GM19240 (cell line): ENCODE measurements at regions not wholly inside any gene's neighbourhood (a gene's known extent, or its start where the extent isn't known, plus 50 kb on each side); places are given as distances from the start of the nearest gene placed in this dataset.

Experiments
- DNase-seq: peaks from one replicate; pipeline ENCODE4 v3.0.0; 2011; ENCODE audit warnings: low spot score; ENCODE audit not compliant: insufficient read length

DNA sequence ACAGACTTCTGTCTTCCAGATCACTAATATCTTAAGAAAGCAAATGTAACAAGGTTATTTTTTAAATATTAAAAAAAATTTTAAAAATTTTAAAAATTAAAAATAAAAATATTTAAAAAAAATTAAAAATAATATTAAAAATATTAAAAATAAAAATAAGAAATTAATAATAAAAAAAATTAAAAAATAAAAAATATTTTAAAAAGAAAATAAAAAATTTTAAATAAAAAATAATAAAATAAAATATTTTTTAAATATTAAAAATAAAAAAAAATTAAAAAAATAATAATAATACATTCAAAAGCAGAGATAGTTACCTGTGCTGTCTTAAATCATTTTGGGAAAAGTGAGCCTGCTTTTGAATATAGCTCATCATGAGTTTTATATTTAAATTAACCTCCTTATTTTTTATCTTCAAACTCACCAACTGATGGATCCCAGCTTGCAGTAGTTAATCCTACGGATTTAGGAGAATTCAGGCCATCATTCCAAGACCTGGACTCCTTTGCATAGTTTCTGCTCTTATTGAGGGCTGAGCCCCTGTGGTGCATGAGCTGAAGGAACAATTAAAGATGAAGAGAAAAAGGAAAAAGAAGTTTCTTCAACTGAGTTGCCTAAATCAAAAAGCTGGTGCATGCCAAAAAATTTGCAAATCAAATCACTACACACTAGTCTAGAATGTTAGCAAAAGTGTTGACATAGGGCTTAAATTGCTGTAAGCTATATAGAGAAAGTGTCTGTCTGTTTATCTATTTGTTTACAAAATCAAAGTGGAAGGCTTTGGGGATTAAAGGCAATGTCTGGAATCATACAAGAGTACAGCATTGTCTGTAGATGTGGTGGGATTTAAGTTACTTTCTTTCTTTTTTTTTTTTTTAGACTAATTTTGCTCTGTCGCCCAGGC lies 50.5 kb upstream of the ZNF438 start:
- no peak for DNase-seq

DNA sequence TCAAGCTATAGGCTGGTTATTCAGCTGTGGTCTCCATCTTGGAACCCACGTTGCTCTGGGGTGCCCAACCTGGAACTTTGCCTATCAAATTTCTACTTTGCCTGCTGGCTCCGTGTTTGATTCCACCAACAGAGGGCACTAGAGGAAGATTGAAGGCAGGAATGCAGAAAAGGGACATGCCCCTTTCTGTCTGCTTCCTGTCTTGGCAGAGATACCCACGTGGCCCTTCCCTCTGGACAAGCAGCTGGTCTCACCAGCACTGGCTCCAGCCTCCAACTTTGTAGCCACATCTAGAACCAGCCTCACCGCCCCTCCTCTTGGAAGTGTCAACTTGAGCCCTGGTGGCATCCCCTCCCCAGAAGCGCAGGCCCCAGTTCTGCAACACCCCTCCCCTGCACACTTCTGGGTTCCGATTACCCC lies 52.1 kb upstream of the ZNF438 start:
- peak; percentile 10 for DNase-seq

DNA sequence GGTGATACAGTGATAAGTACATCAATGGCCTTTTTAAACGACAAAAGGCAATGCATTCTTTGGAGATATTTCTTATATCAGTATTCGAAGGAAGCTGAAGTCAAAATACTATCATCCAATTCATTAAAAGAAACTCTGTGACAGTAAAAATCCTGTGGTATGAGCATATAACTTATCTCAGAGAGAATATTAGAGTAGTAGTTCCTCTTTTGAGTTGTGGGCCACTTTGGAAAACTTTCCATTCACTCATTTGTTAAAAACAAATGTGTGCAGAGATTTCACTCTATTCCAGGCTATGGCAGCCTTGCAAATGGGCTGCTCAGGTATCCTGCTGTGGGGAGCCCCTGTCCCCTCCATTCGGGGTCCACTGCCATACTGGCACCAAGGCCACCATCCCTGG lies 55.3 kb upstream of the ZNF438 start:
- DNase-seq: no peak

DNA sequence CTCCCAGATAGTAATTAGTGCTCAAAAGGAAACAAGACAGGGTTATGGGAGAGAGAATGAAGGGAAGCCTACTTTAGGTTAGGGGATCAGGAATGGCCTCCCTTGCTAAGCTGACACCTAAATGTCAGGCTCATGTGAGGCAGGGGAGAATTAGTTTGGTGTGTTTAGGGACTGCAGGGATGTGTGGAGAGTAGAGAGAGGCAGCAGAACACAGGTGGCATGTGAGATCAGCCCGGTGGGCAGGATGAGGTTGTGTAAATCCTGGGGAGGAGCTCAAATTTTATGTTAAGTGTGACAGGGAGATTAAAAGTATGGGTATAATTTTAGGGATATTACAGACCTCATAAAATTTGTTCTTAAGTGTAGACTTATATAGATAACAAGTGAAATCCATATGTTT lies 56.2 kb upstream of the ZNF438 start:
- no peak for DNase-seq

DNA sequence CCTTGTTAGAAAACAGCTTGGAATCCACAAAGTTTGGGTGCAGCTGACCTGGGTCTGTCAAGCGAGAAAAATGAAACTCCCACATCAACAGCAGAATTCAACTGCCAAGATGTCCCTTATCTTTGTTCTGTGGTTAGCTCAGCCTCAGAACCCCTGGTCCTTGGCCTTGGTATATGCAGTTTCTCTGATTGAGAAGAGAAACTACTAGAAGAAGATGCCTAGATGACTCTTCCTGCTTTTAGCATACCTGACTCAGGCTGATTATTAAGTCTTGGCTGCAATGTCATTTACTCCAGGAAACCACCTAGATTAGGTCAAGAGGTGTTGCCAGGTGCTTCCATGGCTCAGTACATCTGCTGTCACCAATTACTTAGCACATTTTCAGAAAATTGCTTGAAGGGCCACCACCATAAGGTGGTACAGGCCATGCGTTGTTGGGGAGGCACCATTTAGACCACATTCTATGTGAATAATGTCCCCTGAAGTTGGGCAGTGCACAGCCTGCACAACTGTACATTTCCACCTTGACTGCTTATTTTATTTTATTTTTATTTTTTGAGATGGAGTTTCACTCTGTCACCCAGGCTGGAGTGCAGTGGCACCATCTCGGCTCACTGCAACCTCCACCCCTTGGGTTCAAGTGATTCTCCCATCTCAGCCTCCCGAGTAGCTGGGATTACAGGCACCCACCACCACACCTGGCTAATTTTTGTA lies 59.4 kb upstream of the ZNF438 start:
- no peak for DNase-seq

DNA sequence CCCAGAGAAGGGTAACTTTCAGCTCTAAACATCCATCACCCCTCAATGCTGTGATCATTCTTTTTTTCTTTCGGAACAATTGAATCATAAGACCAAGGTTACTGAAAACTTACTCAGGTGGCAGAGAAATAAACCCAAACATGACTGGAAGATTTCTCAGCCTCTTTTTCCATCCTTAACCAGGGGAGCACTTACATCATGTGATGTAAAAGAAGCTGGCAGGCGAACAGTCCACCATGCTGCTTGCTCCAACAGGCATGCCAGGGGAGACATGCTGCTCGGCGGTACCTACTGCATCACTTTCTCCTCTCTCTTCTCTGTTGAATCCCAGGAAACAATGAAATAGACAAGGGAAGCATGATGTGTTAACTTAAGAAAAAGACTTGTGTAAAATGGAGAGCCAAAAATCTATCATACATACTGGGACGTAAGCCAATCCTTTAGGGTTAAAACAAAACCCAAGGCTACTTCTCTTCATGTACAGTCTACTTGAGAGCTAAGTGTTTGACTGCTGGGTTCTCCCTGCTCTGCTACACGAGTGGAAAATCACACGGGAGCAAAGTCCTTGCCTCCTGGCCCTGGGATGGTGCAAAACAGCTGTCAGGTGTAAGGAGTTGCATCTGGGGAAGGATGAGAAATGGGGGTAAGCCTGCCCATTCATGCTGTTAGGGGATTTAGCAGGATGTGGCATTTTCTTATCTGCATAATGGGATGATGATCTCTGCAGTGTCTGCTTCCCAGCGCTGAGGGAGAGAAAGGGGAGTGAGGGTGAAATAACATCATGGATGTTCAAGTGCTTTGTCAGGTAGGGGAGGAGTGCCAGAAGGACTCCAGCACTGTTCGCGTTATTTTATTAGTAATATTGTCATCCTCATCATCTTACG lies 64.3 kb upstream of the ZNF438 start:
- DNase-seq: no peak

DNA sequence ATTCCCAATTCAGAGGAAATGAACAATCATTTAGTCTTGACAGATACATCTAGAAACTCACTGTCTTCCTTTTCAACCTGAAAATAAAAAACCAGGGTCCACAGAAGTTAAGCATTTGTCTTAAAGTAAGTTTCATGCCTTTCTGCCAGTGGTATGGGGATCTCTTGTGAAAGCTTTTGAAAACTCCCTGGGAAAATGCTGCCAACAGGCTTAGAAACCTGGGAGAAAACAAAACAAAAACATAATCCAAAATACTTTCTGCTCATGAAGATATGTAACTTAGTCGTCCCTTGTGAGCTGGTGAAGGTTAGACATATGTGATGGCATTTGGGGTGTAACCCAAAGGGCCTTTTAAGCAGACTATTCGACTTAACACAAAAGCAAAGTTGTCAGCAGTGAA lies 66.4 kb upstream of the ZNF438 start:
- no peak for DNase-seq

DNA sequence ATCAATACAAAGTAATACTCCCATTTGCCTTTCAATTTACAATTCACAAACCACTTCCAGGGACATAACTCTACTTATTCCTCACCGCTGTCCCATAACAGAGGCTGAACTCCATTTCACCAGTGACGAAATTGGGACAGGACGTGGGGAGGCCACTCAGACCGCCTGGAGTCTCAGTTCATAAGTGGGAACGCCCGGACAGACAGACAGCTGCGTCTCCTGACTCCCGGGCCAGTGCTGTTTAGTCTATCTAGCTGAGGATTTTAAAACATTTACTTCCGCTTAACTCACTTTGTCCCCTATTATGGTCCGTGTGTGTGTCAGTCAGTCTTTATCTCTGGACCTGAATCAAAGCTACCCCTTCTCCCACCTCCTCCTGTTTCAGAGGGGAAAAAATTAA lies 67.4 kb upstream of the ZNF438 start:
- no peak for DNase-seq

DNA sequence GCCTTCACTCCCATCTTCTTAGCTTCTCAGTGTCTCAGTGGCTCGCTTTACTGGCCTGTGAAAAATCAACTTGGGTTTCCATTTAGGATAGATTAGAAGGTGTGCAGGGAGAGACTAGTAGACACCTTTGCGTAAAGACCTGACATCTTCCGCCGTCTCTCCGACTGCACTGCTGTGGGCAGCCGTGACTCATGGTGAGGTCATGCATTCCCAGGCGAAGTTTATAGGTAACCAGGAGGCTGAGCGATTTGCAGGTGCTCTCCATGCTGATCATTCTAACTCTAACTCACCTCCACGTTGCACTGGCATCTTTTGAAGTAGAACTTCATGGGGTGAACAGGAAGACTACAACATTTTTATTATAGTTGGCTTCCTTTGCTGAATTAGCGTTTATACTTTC lies 68.0 kb upstream of the ZNF438 start:
- no peak for DNase-seq

DNA sequence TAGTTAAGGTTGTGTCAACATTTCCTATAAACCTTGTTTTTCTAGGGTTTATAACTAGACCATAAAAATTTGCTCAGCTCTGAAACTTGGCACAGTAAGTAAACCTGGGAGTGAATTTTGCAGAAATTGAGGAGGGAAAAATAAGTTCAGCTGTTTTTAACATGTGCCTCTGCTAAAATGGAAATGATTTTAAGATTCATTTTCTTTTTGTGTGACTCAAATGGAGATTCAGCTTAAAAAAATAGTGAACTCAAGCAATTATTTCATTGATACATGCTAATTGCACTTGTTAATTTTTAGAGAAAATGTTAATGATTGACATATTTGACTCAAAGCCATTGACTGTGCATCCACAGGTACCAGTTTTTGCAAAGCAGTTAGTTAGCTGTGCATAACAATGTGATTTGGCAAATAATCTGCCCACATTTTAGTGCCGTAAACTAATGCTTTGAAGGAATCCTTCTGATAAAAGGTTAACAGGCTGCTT lies 68.5 kb upstream of the ZNF438 start:
- no peak for DNase-seq

DNA sequence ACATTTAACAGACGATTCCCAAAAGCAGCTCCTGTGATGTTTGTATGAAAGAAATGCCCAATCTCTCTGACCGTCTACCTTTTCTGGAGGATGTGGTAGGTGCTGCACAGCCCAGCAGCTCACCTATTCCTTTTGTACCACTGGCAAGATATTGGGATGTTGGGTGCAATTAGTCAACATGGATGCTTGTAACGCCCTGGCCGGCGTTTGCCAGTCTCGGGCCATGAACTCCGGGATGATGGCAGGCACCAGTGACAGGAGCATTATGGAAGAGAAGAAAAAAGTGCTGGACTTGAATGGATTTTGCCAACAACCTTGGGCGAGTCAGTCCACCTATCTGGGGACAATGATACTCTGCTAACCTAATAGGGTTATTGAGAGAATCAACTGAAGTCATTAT lies 69.0 kb upstream of the ZNF438 start:
- DNase-seq: no peak

DNA sequence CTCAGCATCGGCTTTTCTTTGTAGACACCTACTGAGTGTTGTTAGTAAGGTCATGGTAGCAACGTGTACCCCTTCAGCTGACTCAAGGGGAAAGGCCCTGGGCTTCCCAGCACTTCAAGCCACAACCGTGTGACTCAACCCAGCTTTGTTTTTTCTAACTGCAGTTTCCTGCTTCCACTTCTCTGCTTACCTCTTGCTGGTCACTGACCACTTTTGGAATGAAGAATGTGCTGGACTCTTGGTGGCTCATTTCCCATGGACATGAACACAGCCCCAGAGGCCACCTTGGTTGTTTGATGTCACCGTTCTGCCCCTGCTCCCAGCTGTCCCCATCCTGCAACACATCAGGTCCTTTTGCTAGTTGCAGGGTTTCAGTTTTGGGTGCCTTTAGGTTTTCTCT lies 69.5 kb upstream of the ZNF438 start:
- no peak for DNase-seq

DNA sequence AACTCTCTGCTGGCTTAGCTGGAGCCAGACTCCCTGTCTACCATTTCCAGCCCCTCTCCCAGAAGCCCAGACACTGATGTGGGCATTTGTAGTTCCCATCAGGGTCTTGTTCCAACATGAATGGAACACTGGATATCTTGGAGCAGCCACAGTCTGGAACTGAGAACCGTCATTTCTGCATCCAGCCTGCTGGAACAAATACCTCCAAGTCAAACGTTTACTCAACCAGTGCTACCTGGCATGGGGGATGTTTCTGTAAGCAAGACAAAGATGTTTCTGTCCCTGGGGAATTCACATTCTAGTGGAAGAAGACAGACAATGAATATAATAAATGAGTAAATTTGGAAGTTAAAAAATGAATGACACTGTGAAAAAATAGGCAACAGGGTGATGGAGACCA lies 70.8 kb upstream of the ZNF438 start:
- no peak for DNase-seq

DNA sequence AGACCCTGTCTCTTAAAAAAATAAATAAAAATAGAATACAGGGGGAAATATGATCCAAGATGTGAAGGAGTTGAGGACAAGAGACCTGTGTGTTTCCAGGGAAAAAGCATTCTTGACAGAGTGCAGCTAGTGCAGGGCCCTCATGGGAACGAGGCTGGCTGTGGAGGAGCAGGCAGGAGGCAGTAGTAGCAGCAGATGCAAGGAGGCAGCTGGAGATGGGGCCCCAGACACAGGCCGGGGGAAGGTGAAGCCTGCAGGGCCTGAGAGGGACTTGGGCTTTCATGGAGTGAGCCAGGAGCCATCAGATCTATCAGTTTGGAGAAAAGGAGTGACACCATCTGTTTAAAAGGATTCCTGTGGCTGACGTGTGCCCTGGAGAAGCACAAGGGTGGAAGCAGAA lies 71.4 kb upstream of the ZNF438 start:
- DNase-seq: no peak

DNA sequence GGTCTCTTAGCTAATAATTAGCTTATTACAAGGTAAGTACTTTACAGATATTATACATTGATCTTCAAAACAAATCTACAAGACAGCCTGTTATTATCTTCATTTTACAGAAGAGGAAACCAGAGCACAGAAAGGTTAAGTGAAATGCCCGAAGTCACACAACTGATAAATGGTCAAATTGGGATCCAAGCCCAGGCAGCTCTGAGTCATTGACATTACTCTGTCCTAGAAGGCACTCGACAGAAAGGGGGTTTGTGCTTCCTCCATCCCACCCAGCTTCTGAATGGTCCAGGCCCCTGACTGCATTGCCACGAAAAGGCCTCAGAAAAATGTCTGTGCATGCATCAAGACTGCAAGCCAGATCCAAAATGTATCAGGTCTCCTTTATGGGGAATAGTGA lies 81.3 kb upstream of the ZNF438 start:
- DNase-seq: no peak

DNA sequence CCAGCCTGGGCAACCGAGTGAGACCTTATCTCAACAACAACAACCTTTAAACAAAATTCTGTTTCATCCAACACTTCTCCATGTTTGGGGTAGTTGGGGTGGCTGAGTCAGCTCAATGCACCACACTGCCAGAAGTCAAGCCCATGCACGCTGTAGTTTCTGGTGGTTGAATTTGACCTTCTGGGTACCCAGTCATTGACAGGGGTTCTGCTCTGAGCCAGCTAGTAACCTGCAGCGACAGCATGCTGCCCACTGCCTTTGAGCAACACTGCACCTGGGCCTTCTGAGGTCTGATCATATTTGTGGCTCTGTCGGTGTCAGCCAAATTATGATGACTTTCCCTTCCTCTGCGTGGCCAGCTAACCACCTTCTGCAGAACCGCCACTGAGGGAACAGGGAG lies 84.6 kb upstream of the ZNF438 start:
- no peak for DNase-seq

DNA sequence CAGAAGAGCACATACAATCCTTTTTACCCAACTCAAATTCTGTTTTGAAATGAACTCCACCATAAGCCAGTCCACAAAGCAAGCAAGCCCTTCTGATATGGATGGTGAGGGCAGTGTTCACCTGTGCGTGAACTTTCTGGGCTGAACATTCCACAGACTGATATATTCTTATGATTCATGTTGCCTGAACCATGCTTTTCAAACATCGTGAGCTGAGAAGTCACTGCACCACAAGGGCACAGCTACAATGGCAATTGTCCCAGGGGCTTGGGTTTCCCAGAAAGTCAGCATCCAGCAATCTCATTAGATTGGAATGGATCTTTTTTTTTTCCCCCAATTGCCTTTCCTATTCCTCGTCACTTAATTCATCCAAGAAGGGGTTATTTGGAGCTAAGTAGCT lies 86.9 kb upstream of the ZNF438 start:
- DNase-seq: no peak

DNA sequence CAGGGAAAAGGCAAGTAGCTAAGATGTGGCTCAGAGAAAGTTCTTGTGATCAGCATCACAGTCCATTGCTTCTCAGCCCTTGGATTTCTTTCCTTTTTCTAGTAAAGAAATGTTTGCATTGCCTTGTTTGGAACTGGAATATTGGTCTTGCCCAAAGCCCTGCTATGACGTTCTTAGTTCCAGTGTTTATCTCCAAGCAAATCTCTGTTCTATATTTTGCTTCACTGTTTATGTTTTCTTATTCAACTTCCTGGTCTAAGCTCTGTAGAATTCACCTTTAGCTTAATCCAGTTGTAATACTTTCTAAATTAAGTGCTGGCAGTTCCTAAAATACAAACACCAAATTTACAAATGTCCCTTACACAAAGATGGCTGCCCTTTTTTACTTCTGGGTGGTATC lies 88.7 kb upstream of the ZNF438 start:
- no peak for DNase-seq

DNA sequence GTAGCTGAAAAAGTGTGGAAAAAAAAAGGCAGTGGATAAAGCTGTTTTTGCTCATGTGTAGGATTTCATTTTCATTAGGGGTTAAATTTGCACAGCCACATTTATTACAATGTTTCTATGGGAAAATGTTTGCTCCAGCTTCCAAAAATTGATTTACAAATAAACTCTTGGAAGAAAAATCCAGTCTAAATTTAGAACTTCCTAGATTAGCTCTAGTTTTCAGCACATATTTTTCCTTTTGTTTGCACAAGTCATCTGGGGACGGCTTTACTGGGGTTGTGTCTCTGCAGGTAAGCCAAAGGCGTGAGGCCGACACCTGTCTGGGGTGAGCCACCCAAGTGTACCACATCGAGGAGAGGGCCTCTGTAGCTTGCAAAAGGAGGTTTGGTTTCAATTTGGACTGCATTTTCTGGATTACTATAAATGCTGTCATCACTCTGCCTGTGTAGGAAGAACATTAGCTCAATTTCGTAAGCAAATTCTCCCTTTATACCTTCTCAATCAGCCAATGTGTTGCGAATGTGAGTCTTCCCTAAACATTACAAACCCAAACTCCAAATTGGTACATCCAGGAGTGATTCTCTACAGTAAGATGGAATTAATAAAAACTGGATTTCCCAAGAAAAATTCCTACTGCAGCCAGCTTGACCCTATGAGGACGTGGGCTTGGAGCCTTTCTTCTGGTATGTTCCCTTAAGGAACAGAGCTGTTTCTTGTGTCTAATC lies 89.5 kb upstream of the ZNF438 start:
- DNase-seq: no peak

DNA sequence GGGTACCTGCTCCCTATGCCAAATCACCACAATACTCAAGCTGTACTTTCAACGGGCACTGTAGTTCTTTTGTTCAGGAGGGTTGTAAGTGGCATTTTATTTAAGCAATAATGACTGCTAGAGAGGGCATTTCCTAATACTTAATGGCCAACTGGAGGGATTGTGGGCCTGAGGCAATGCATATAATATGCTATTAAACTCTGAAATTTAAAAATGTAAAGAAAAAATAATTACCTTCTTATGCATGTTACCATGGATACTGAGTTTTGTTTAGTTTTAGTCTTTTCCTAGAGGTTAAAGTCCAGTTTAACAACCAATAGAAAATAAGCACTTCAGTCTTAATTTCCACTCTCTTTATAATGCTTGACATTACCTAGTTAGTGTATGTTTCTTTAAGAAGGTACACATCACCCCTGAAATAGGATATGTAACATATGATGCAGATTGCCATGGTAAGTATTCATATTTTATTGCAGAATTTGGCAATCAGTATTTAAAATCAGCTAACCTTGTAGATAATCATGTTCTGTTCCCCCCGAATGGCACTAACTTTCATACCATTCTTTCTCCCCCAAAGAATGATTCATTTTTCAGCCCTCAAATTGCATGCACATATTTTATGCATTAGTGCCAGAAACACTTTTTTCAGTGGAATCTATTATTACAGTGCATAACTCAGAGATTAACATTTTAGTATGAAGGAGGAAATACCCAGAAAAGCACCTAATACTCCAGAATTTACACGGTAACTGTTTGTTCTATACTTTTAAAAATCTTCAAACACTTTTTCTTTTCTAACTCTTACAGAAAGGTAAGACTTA lies 90.3 kb upstream of the ZNF438 start:
- no peak for DNase-seq
